ENCODE measurements at regions not wholly inside any gene's neighbourhood (a gene's known extent, or its start where the extent isn't known, plus 50 kb on each side); places are given as distances from the start of the nearest gene placed in this dataset.

DNA sequence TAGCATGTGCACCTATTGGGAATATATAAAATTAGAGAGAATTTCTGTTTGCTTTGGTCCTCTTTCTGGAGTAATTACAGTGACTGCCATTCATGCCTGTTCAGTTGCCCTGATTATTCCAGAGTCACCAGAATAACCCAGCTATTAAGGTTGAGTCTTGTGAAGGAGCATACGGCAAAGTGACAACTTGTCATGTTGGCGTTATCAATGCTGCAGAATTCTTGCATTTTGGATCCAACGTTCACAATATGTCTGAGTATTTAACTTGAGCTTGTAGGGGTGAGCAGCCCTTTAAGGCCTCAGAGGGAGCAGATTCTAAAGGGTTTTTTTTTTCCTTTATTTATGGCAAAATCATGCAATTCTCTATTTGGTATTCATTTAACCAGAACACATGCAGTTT, 419.4 kb upstream of the MGMT start:
- Histone ChIP-seq H3K27me3 (ENCODE audit: insufficient read depth, low read length) (no peaks in the 10 kb centered on the region; the same call in 1 of the 2 replicates), H3K9me2 (ENCODE audit: insufficient read depth) (no peaks in the 10 kb centered on the region), H3K4me2 (ENCODE audit: low read length) (no peak overlapping the region), H4K20me1 (ENCODE audit: insufficient read depth) (no peaks in the 10 kb centered on the region), H3K9ac (ENCODE audit: low read length) (no peak overlapping the region), H2AFZ (ENCODE audit: low read depth, low read length, poor library complexity, severe bottlenecking) (no peak overlapping the region), H3K9me3 (ENCODE audit: control insufficient read depth in 1 of 2, insufficient read depth in 1 of 2, low read depth in 1 of 2, low read length in 2 of 2) (no peaks in the 10 kb centered on the region; a peak in 1 of 4 replicates), H3K27ac (ENCODE audit: low read depth, low read length) (no peak overlapping the region), H3K4me3 (replicated peaks in 1 of 2; ENCODE audit: low read depth in 1 of 2, low read length in 2 of 2) (no peak overlapping the region), H3K4me1 (ENCODE audit: control insufficient read depth in 1 of 2, insufficient read depth in 2 of 2, low read length in 2 of 2) (no peaks in the 10 kb centered on the region), H3K36me3 (ENCODE audit: control insufficient read depth in 1 of 2, insufficient read depth in 2 of 2, low read length in 2 of 2) (no peaks in the 10 kb centered on the region), H3K79me2 (ENCODE audit: insufficient read depth, low read length) (no peaks in the 10 kb centered on the region)
- BruUV-seq (replicated peaks): no TSS peak
- RAD21 ChIA-PET (ENCODE audit: low non-redundant PET in 1 of 2, low total read pairs in 2 of 2, uncharacterized antibody in 2 of 2, unreplicated experiment in 2 of 2): no interaction called here
- CTCF ChIA-PET: no interaction called here
- intact Hi-C loops (cut with micrococcal nuclease): no loop called here
- DNase-seq (ENCODE audit: low read depth, low spot score) (no peak), ATAC-seq (no peak)
- TF ChIP-seq TCF7L2 (IDR thresholded peaks at IDR 0.05; ENCODE audit: borderline replicate concordance, extremely low read depth, insufficient read depth, insufficient read length): no peak
- TF ChIP-seq POLR2A (IDR thresholded peaks at IDR 0.05; ENCODE audit: borderline replicate concordance, extremely low read depth, insufficient read depth, insufficient read length): no peak
- TF ChIP-seq ZNF274 (IDR thresholded peaks at IDR 0.05; ENCODE audit: low read depth, low read length): no peak
- TF ChIP-seq, protein P1, sequence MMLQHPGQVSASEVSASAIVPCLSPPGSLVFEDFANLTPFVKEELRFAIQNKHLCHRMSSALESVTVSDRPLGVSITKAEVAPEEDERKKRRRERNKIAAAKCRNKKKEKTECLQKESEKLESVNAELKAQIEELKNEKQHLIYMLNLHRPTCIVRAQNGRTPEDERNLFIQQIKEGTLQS (IDR thresholded peaks at IDR 0.05): no peak
- TF ChIP-seq EGR1 (IDR thresholded peaks at IDR 0.05; ENCODE audit: low read depth): no peak
- TF ChIP-seq SRF (IDR thresholded peaks at IDR 0.05; ENCODE audit: low read depth): no peak
- TF ChIP-seq ELF1 (IDR thresholded peaks at IDR 0.05; ENCODE audit: borderline replicate concordance, low read depth): no peak
- no peak for TF ChIP-seq EZH2phosphoT487 (IDR thresholded peaks at IDR 0.05; ENCODE audit: borderline replicate concordance)
- no peak for TF ChIP-seq SP1 (IDR thresholded peaks at IDR 0.05; ENCODE audit: low read depth)
- TF ChIP-seq JUND (IDR thresholded peaks at IDR 0.05): no peak
- no peak for TF ChIP-seq YY1 (IDR thresholded peaks at IDR 0.05; ENCODE audit: extremely low read depth, insufficient replicate concordance, low read depth, low read length)
- TF ChIP-seq, protein P2, sequence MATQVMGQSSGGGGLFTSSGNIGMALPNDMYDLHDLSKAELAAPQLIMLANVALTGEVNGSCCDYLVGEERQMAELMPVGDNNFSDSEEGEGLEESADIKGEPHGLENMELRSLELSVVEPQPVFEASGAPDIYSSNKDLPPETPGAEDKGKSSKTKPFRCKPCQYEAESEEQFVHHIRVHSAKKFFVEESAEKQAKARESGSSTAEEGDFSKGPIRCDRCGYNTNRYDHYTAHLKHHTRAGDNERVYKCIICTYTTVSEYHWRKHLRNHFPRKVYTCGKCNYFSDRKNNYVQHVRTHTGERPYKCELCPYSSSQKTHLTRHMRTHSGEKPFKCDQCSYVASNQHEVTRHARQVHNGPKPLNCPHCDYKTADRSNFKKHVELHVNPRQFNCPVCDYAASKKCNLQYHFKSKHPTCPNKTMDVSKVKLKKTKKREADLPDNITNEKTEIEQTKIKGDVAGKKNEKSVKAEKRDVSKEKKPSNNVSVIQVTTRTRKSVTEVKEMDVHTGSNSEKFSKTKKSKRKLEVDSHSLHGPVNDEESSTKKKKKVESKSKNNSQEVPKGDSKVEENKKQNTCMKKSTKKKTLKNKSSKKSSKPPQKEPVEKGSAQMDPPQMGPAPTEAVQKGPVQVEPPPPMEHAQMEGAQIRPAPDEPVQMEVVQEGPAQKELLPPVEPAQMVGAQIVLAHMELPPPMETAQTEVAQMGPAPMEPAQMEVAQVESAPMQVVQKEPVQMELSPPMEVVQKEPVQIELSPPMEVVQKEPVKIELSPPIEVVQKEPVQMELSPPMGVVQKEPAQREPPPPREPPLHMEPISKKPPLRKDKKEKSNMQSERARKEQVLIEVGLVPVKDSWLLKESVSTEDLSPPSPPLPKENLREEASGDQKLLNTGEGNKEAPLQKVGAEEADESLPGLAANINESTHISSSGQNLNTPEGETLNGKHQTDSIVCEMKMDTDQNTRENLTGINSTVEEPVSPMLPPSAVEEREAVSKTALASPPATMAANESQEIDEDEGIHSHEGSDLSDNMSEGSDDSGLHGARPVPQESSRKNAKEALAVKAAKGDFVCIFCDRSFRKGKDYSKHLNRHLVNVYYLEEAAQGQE (IDR thresholded peaks at IDR 0.05; ENCODE audit: low read depth): no peak
- POLR2A ChIA-PET: no interaction called here
